ENCODE measurements at regions not wholly inside any gene's neighbourhood (a gene's known extent, or its start where the extent isn't known, plus 50 kb on each side); places are given as distances from the start of the nearest gene placed in this dataset.

- no peak for DNase-seq
These were observed 97.7 kb downstream of the CD47 start for GRCh38 chr3:107992976-107993684.

GRCh38 chr3:107990926-107991325 lies 99.9 kb downstream of the CD47 start:
- no peak for DNase-seq

GRCh38 chr3:107990433-107990832 lies 100.4 kb downstream of the CD47 start:
- DNase-seq: no peak

- no peak for DNase-seq
These were observed 101.2 kb downstream of the CD47 start for GRCh38 chr3:107989661-107990060.

- DNase-seq: no peak
These were observed 102.2 kb downstream of the CD47 start for GRCh38 chr3:107988460-107989175.

- no peak for DNase-seq
These were observed 103.5 kb downstream of the CD47 start for GRCh38 chr3:107987036-107987939.

GRCh38 chr3:107986505-107986904 lies 104.3 kb downstream of the CD47 start:
- no peak for DNase-seq

- DNase-seq: peak in 1 of 2 donors; percentile 22
These were observed 105.3 kb downstream of the CD47 start for GRCh38 chr3:107985496-107985895.

GRCh38 chr3:107983247-107983646 lies 107.6 kb downstream of the CD47 start:
- DNase-seq: no peak

GRCh38 chr3:107982165-107982564 lies 108.7 kb downstream of the CD47 start:
- DNase-seq: no peak

- DNase-seq: no peak
These were observed 109.2 kb downstream of the CD47 start for GRCh38 chr3:107981471-107982111.

- DNase-seq: no peak
These were observed 111.3 kb downstream of the CD47 start for GRCh38 chr3:107979538-107979937.

GRCh38 chr3:107978131-107979055 lies 112.4 kb downstream of the CD47 start:
- no peak for DNase-seq

GRCh38 chr3:107977221-107978130 lies 113.4 kb downstream of the CD47 start:
- DNase-seq: no peak

- DNase-seq: no peak
These were observed 114.5 kb downstream of the CD47 start for GRCh38 chr3:107976202-107976800.

- no peak for DNase-seq
These were observed 115.2 kb downstream of the CD47 start for GRCh38 chr3:107975529-107976201.

GRCh38 chr3:107973961-107974360 lies 116.9 kb downstream of the CD47 start:
- no peak for DNase-seq

GRCh38 chr3:107973152-107973551 lies 117.7 kb downstream of the CD47 start:
- DNase-seq: no peak

- DNase-seq: no peak
These were observed 119.7 kb downstream of the CD47 start for GRCh38 chr3:107970993-107971580.

All from stimulated activated CD4-positive, alpha-beta T cell treated with anti-CD3 and anti-CD28 coated beads, Interleukin-2, amount 100 ng/mL, for 48 hours (primary cell).